SK-N-SH (cell line): ENCODE measurements at regions not wholly inside any gene's neighbourhood (a gene's known extent, or its start where the extent isn't known, plus 50 kb on each side); places are given as distances from the start of the nearest gene placed in this dataset.

Source experiments
- CTCF ChIP-seq: fragments of 200-600 bp; sonication (generic); IDR thresholded peaks from 2 replicates; pipeline ENCODE4 v1.6.1; 2017; ENCODE audit warnings: antibody characterized with exemption, mild to moderate bottlenecking, moderate library complexity
- FOXM1 ChIP-seq: IDR thresholded peaks from 2 replicates; pipeline ENCODE4 v1.4.0; 2012; ENCODE audit warnings: low read depth, mild to moderate bottlenecking
- GABPA ChIP-seq: IDR thresholded peaks from 2 replicates; pipeline ENCODE4 v1.4.0; 2012; ENCODE audit warnings: low read depth, mild to moderate bottlenecking
- JUND ChIP-seq: IDR thresholded peaks from 2 replicates; pipeline ENCODE4 v1.4.0; 2012
- PBX3 ChIP-seq: IDR thresholded peaks from 2 replicates; pipeline ENCODE4; 2012
- REST ChIP-seq: IDR thresholded peaks from 2 replicates; pipeline ENCODE4 v1.6.1; 2012; ENCODE audit warnings: mild to moderate bottlenecking, low read depth, low read length, moderate library complexity
- RFX5 ChIP-seq: IDR thresholded peaks from 2 replicates; pipeline ENCODE4 v1.6.1; 2012; ENCODE audit warnings: mild to moderate bottlenecking, improper control_type of control experiment, low read length
- RXRA ChIP-seq: IDR thresholded peaks from 2 replicates; pipeline ENCODE4 v1.4.0; 2012; ENCODE audit warnings: low read depth, mild to moderate bottlenecking, borderline replicate concordance
- SMC3 ChIP-seq: IDR thresholded peaks from 2 replicates; pipeline ENCODE4 v1.6.1; 2012; ENCODE audit warnings: low read depth, low read length, improper control_type of control experiment

GRCh38 chr20:48143435-48144081 lies 358.3 kb upstream of the SULF2 start:
- TF ChIP-seq GABPA, result no peak
- no peak for TF ChIP-seq RFX5
- no peak for TF ChIP-seq CTCF
- no peak for TF ChIP-seq PBX3
- TF ChIP-seq FOXM1, result no peak
- no peak for TF ChIP-seq SMC3
- TF ChIP-seq RXRA, result no peak
- no peak for TF ChIP-seq JUND
- no peak for TF ChIP-seq REST
